VCaP (cell line): ENCODE measurements at regions not wholly inside any gene's neighbourhood (a gene's known extent, or its start where the extent isn't known, plus 50 kb on each side); places are given as distances from the start of the nearest gene placed in this dataset.

Experiments used
- H3K27ac ChIP-seq: fragments of 450-650 bp; 2 replicates; pipeline ENCODE4 v1.5.1; 2017
- CTCF ChIP-seq: fragments of 450-650 bp; conservative IDR thresholded peaks from 2 replicates; pipeline ENCODE4 v1.5.1; 2017; ENCODE audit warnings: mild to moderate bottlenecking, moderate library complexity

GRCh38 chr20:1790386-1790785 lies 104.8 kb upstream of the SIRPA start:
- no peak for TF ChIP-seq CTCF

GRCh38 chr20:1788044-1788443 lies 107.2 kb upstream of the SIRPA start:
- no peak overlapping the region for H3K27ac ChIP-seq
- TF ChIP-seq CTCF: no peak

More at GRCh38 chr20:1790386-1790785, 104.8 kb upstream of the SIRPA start:
- no peak overlapping the region for H3K27ac ChIP-seq

- no peak for TF ChIP-seq CTCF
- H3K27ac ChIP-seq: no peak overlapping the region
These were observed 108.7 kb upstream of the SIRPA start for GRCh38 chr20:1786486-1786885.

- TF ChIP-seq CTCF: no peak
- no peak overlapping the region for H3K27ac ChIP-seq
These were observed 110.6 kb upstream of the SIRPA start for GRCh38 chr20:1784586-1784985.

- H3K27ac ChIP-seq: no peak overlapping the region
- TF ChIP-seq CTCF: no peak
These were observed 112.0 kb upstream of the SIRPA start for GRCh38 chr20:1783245-1783644.

- no peak overlapping the region for H3K27ac ChIP-seq
- TF ChIP-seq CTCF: no peak
These were observed 113.0 kb upstream of the SIRPA start for GRCh38 chr20:1782181-1782580.

- H3K27ac ChIP-seq: no peak overlapping the region
- TF ChIP-seq CTCF: no peak
These were observed 115.6 kb upstream of the SIRPA start for GRCh38 chr20:1779567-1779966.

- TF ChIP-seq CTCF: no peak
- no peak overlapping the region for H3K27ac ChIP-seq
These were observed 116.9 kb upstream of the SIRPA start for GRCh38 chr20:1778338-1778737.
